GM13976 (cell line): ENCODE measurements at regions not wholly inside any gene's neighbourhood (a gene's known extent, or its start where the extent isn't known, plus 50 kb on each side); places are given as distances from the start of the nearest gene placed in this dataset.

ENCODE experiments used
- DNase-seq: peaks from one replicate; pipeline ENCODE4 v3.0.0; 2012; ENCODE audit warnings: low spot score
- in situ Hi-C: fragments of 300-500 bp; cut with MboI; formaldehyde crosslinking; loops from one replicate; pipeline ENCODE4 v1.12.0; 2022; ENCODE audit warnings: low sequenced_read_pairs, mixed read lengths, inconsistent platforms; ENCODE audit not compliant: unreplicated experiment
- TF ChIP-seq, protein P1 (sequence below): IDR thresholded peaks from 2 replicates; pipeline ENCODE4 v1.5.1; 2012; ENCODE audit warnings: borderline replicate concordance, mild to moderate bottlenecking; ENCODE audit not compliant: insufficient read depth; ENCODE audit errors: extremely low read depth, missing control alignments, control extremely low read depth

DNA sequence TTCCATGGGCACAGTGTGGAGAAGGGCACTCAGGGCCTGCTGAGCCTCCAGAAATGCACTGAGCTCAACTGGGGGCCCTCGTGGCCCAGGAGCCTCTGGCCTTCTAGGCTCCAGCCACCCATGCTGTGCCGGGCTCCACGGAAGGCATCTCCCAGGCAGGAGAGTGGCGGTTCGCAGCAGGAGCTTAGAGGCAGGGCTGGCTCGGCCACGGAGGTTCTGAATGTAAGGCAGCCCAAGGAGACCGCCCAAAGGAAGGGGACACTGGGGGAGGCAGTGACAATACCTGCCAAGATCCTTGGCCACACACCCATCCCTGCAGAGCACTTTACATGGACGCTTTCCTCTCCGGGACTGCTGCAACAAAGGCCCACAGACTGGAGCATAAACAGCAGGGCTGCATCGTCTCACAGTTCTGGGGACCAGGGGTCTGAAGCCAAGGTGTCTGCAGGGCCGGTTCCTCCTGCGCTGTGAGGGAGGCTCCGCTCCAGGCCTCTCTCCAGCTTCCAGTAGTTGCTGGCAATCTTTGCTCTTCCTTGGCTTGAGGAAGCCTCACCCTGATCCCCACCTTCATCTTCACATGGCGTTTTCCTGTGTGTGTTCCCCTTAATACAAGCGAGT lies 128.2 kb upstream of the CDH4 start:
- TF ChIP-seq, protein P1, sequence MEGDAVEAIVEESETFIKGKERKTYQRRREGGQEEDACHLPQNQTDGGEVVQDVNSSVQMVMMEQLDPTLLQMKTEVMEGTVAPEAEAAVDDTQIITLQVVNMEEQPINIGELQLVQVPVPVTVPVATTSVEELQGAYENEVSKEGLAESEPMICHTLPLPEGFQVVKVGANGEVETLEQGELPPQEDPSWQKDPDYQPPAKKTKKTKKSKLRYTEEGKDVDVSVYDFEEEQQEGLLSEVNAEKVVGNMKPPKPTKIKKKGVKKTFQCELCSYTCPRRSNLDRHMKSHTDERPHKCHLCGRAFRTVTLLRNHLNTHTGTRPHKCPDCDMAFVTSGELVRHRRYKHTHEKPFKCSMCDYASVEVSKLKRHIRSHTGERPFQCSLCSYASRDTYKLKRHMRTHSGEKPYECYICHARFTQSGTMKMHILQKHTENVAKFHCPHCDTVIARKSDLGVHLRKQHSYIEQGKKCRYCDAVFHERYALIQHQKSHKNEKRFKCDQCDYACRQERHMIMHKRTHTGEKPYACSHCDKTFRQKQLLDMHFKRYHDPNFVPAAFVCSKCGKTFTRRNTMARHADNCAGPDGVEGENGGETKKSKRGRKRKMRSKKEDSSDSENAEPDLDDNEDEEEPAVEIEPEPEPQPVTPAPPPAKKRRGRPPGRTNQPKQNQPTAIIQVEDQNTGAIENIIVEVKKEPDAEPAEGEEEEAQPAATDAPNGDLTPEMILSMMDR: no peak
- DNase-seq: no peak
- in situ Hi-C loops: no loop called here

DNA sequence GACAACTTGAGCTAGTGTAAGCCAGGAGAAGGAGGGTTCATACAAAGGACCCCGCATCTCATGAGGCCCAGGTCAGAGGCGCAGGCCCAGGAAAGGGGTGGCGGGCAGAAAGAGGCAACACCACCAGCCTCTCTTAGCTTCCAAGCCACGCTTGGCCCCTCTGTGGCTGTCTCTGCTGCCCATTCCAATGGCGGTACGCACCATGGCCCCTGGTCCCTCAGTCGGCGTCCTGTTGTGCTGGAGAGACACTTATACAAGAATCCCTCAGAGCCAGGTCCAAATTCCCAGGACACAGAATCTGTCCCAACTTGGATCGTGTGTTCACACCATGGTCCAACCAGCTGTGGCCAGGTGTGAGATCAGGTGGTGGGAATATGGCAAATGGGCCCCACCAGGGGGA lies 127.0 kb upstream of the CDH4 start:
- no peak for DNase-seq
- in situ Hi-C loops: no loop called here
- TF ChIP-seq, protein P1: no peak

DNA sequence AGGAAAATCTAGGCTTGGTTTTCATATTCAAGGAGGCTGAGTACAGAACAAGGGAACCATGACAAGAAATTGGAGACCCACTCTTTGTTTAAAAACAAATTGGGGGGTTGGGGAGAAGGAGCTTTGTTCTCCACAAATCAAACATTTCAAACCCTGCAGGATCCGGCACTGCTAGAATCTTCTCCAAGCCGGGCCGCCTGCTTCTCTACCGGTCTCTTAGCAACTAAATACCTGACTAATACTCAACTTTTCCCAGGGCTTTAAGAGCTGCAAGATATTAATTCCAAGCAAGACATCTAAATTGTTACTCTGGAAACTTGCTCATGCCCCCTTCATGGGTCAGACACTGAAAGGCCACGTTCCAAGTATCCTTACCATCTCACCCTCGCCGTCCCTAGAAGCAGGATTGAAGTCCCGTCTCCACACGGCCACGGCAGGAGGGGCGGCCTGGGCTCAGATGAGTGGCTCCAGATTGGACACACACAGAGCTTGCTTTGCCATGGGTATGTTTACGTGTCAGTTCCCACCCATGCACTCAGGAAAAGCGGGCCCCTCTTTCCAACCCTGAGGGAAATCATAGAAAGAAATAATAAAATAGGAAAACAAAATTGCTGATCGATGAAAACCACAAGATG lies 126.4 kb upstream of the CDH4 start:
- TF ChIP-seq, protein P1: no peak
- no peak for DNase-seq
- in situ Hi-C loops: no loop called here

DNA sequence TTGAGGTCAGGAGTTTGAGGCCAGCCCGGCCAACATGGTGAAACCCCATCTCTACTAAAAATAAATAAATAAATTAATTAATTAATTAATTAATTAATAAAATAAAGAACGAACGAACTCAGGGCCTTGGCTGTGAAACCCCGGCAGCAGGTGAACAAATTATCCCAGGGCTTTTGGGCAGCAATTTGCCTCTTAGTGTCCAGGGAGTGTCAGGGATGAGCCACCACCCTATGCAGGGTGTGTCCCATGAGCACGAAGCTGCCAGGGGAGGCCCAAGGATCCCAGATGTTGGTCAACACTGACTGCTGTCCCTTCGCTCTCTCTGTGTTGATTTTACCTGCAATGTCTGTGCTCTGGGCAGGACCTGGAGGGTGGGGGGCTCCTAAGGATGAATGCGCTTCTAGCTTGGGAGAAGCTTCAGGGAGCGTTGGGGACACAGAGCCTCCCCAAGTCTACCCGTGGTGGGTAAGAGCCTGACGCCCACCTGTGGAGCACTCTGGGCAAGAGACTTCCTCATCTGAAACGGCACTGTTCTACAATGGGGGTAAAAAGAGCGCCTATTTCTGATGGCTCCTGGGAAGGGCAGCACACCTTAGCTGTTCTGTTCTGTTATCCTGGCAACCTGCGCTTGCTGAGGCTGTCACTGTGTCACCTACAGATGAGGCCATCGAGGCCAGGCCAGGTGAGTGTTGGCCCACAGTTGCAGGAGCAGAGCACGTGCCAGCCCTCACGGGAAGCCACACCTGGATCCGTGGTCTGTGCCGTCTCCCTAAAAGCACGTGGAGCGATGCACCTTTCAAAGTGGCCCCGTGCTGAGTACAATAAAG lies 125.5 kb upstream of the CDH4 start:
- in situ Hi-C loops: no loop called here
- TF ChIP-seq, protein P1: no peak
- DNase-seq: no peak

DNA sequence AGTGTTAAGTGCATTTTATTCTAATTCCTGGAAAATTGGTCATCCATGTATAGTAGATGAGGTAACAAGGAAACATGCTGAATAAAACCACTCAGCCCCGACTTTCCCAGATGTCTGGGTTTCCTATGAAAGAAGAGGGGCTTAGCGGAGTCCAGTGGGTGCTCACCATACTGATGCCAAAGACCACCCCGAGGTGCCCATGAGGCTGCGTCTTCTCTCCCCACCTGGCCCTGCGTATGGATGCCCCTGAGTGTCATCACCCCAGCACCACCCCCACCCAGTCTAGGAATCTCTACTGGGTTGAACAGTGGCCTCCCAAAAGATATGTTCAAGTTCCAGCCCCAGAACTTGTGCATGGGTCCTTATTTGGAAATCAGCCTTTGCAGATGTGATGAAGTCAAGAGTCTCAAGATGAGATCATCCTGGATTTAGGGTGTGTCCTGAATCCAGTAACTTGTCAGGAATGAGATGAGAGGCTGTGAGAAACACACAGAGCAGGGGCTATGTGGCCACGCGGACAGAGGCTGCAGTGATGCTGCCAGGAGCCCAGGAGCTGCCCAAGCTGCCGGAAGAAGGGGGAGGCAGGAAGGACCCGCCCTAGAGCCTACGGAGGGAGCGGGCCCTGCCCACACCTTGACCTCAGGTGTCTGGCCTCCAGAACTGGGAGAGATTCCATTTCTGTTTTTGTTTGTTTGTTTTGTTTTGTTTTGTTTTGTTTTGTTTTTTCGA lies 124.6 kb upstream of the CDH4 start:
- DNase-seq: no peak

More for the DNA sequence above, 124.6 kb upstream of the CDH4 start:
- in situ Hi-C loops: no loop called here
- TF ChIP-seq, protein P1: no peak
